Thoracic aorta (tissue), 2 donors: ENCODE measurements at regions not wholly inside any gene's neighbourhood (a gene's known extent, or its start where the extent isn't known, plus 50 kb on each side); places are given as distances from the start of the nearest gene placed in this dataset.
A peak's percentile ranks its signal among the peaks of the same experiment; 100 is the strongest.

Experiments
- ATAC-seq: fragments of 150-250 bp; one replicate; pipeline ENCODE4 v1.8.0; 2017; ENCODE audit warnings: low read depth; ENCODE audit not compliant: insufficient number of reproducible peaks, low FRiP score
- DNase-seq: peaks from one replicate; pipeline ENCODE4 v3.0.0-alpha.2; 2020; ENCODE audit warnings: low spot score
- H3K27ac ChIP-seq, 2 donors: fragments of 200-600 bp; sonication (generic); 1 replicate in 1 of 2; 2 replicates in 1 of 2; pipeline ENCODE4 v1.5.1; 2016; ENCODE audit warnings: mild to moderate bottlenecking in 2 of 2, moderate library complexity in 2 of 2
- H3K27me3 ChIP-seq: fragments of 200-600 bp; sonication (generic); replicated peaks from 2 replicates; pipeline ENCODE4 v1.6.0; 2016; ENCODE audit warnings: mild to moderate bottlenecking; ENCODE audit not compliant: insufficient read depth
- H3K36me3 ChIP-seq: fragments of 200-600 bp; sonication (generic); one replicate; pipeline ENCODE4 v1.5.1; 2016
- H3K4me1 ChIP-seq, 2 donors: fragments of 200-600 bp; sonication (generic); 1 replicate in 1 of 2; 2 replicates in 1 of 2; pipeline versions ENCODE4 v1.5.1 to v1.6.0; 2016; ENCODE audit warnings: low read depth in 2 of 2, mild to moderate bottlenecking in 1 of 2; ENCODE audit not compliant: control insufficient read depth in 1 of 2
- H3K4me3 ChIP-seq: fragments of 200-600 bp; sonication (generic); 2 replicates; pipeline ENCODE4 v1.5.1; 2016; ENCODE audit warnings: mild to moderate bottlenecking
- H3K9me3 ChIP-seq: fragments of 200-600 bp; sonication (generic); 2 replicates; pipeline ENCODE4 v1.5.1; 2016
- CTCF ChIP-seq: fragments of 200-600 bp; sonication (generic); IDR thresholded peaks from one replicate; pipeline ENCODE4 v1.5.1; 2019; ENCODE audit warnings: antibody characterized with exemption

GRCh38 chr21:39010629-39011404, 172.4 kb downstream of the PSMG1 start:
- H3K27ac ChIP-seq, result peak overlapping the region in 1 of 2 donors; percentile 51
- no peaks in the 10 kb centered on the region for H3K27me3 ChIP-seq
- DNase-seq (no peak), ATAC-seq (no peak)
- no peaks in the 10 kb centered on the region for H3K36me3 ChIP-seq
- no peaks in the 10 kb centered on the region for H3K9me3 ChIP-seq
- H3K4me1 ChIP-seq, result peaks cover 30 to 67% of the 10 kb centered on the region in 2 donors
- TF ChIP-seq CTCF, result no peak
- no peak overlapping the region for H3K4me3 ChIP-seq

- H3K27ac ChIP-seq, result peak overlapping the region; percentile 29 to 51
- no peaks in the 10 kb centered on the region for H3K27me3 ChIP-seq
- no peaks in the 10 kb centered on the region for H3K36me3 ChIP-seq
- H3K4me3 ChIP-seq, result no peak overlapping the region
- DNase-seq (no peak), ATAC-seq (no peak)
- H3K9me3 ChIP-seq, result no peaks in the 10 kb centered on the region
- no peak for TF ChIP-seq CTCF
- peaks cover 35 to 71% of the 10 kb centered on the region in 2 donors for H3K4me1 ChIP-seq
Measured at GRCh38 chr21:39009587-39010225, 173.5 kb downstream of the PSMG1 start.

DNA sequence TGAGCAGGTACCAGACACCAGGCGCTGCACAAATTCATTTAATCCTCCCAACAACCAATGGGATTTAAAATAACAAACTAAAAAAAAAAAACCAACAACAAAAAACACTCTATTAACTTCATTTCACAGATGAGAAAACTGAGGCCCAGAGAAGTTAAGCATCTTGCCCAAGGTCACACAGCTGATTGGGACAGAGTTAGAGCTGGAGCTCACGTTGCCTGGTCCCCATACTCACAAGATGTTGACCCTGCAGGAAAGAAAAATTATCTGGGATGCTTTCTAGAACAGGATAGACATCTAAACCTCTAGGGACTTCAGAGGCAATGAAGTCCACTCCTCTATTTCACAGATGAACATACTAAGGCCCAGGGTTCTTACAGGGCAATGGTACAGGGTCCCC, 175.3 kb downstream of the PSMG1 start:
- H3K4me1 ChIP-seq, result peaks cover 44 to 78% of the 10 kb centered on the region in 2 donors
- peak overlapping the region; percentile 81 to 82 for H3K27ac ChIP-seq
- no peak overlapping the region for H3K4me3 ChIP-seq
- DNase-seq, result no peak
- H3K9me3 ChIP-seq, result no peaks in the 10 kb centered on the region
- no peaks in the 10 kb centered on the region for H3K36me3 ChIP-seq
- no peak for TF ChIP-seq CTCF
- ATAC-seq, result no peak
- H3K27me3 ChIP-seq, result no peaks in the 10 kb centered on the region

GRCh38 chr21:39007532-39007931, 175.7 kb downstream of the PSMG1 start:
- no peak for ATAC-seq
- DNase-seq, result no peak
- Histone ChIP-seq H3K27ac (peak overlapping the region; percentile 81 to 82), H3K4me3 (no peak overlapping the region), H3K4me1 (peaks cover 44 to 78% of the 10 kb centered on the region in 2 donors), H3K27me3 (no peaks in the 10 kb centered on the region), H3K9me3 (no peaks in the 10 kb centered on the region), H3K36me3 (no peaks in the 10 kb centered on the region)
- no peak for TF ChIP-seq CTCF

GRCh38 chr21:39006571-39007311, 176.5 kb downstream of the PSMG1 start:
- Histone ChIP-seq H3K9me3 (no peaks in the 10 kb centered on the region), H3K27me3 (no peaks in the 10 kb centered on the region), H3K4me1 (peaks cover 44 to 76% of the 10 kb centered on the region in 2 donors), H3K4me3 (peak overlapping the region; percentile 19), H3K27ac (peak overlapping the region; percentile 81 to 83), H3K36me3 (no peaks in the 10 kb centered on the region)
- no peak for TF ChIP-seq CTCF
- peak; percentile 13 for ATAC-seq
- DNase-seq, result peak; percentile 48
